NCI-H345 treated with DMSO at 0.1 percent for 48 hours (cell line): ENCODE measurements at regions not wholly inside any gene's neighbourhood (a gene's known extent, or its start where the extent isn't known, plus 50 kb on each side); places are given as distances from the start of the nearest gene placed in this dataset.
"Not testable (repeated sequence)": the region's sequence is repeated elsewhere in the genome, so short reads cannot be mapped to it uniquely, and the experiment has no call there.

Experiments used
- DNase-seq: peaks from one replicate; lab custom pipeline; 2025; ENCODE audit not compliant: unreplicated experiment; lab: John Stamatoyannopoulos, UW

DNA sequence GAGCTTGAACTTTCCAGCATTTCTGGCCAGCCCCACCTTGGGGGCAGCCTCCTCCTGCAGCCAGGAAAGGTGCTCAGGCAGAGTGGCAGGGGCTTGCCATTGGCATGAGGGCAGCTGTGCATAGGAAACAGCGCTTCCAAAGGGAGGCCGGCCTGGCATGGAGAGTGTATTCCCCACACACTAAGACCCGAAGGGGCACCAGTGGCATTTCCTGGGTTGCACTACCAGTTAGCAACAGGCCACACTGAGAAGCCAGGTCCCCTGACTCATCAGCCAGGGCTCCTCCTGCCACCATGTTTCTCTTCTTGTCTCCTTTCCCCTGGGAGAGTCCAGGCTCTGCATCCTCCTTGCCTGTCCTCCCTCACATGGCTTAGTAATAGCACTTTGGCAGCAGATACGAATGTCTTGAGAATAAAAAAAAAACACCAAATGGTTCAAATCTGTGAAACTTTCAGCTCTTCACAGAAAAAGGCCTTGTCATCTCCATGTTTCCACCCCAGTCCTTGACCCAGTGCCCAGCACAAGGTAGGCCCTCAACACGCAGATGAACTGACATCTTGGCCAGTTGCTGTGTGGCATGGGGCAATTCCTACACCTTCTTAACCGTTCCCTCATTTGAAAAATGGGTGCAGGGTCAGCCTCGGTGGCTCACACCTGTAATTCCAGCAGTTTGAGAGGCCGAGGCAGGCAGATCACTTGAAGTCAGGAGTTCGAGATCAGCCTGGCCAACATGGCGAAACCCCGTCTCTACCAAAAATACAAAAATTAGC is 180.4 kb downstream of the SMAD6 start:
- DNase-seq: no peak

DNA sequence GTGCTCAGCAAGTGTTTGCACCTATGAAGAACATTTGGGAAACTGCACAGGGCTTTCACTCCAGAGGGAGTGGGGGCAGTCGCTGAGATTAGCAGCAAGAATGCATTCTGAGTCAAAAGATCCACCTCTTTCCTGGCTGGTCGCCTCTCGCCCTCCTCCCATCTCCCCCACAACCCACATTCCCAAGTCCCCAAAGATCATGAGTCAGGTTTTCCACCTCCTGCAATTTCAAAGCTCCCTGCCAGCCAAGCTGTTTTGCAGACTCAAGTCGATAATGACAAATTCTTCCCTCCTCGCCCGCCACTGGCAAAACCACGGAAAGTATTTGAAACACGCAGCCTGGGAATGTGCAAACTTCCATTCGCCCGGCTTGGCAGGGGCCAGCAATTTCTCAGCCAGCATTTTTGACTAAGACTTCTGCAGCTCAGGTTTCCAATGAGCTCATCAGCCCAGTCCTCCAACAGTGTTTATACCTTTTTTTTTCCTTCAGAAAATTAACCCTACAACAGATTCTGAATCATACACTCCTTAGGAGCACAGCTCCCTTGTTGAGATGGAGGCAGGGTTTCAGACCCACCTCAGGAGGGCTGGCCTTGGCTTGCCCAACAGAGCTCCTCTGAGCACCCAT is 181.4 kb downstream of the SMAD6 start:
- no peak for DNase-seq

DNA sequence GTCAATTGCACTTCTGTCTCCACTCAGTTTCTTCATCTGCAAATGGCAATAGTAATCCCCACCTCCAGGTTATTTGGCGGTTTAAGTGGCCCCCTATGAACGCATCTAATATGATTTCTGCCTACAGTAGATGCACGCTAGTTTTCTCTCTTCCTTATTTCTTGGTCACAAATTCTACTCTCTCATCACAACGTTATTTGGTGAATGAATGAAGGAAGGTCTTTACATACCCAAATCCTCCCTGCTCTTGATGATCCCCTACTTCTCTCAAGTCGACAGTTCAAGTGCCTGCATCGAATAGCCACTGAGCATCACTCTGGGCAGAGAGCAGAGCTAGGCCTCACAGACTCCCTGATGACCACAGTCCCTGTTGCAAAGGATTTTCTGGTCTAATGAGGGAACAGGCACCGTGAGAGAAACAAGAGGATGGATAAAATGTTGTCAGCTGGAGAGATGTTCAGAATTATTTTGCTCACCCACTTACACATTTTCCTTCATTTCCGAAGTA is 181.2 kb upstream of the SMAD3 start:
- DNase-seq: no peak

DNA sequence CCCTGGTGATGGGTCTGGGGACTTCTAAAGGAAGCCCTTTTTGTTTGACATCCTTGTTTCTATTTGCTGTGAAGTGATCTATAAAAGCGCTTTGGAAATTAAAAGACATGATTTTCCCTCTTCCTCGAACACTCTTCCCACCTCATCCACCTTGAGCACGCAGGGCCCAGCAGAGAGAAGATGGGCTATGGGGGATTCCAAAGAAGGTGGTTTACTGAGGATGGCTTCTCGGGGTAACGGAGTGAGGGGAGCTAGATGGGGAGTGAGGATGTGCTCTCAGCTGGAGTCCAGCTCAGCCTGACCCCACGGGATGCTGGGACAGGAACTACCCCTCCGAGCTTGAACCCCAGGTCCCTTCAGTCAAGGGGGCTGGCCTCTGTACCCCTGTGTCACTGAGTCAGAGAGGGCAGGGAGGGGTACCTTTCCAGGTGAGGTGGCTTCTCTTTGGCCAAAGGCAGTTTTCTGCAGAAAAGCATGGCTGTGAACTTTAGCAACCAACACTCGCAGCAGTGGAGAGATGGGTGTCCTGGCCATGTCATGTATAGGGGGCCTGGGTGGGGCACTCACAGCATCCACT is 180.7 kb upstream of the SMAD3 start:
- DNase-seq: no peak

DNA sequence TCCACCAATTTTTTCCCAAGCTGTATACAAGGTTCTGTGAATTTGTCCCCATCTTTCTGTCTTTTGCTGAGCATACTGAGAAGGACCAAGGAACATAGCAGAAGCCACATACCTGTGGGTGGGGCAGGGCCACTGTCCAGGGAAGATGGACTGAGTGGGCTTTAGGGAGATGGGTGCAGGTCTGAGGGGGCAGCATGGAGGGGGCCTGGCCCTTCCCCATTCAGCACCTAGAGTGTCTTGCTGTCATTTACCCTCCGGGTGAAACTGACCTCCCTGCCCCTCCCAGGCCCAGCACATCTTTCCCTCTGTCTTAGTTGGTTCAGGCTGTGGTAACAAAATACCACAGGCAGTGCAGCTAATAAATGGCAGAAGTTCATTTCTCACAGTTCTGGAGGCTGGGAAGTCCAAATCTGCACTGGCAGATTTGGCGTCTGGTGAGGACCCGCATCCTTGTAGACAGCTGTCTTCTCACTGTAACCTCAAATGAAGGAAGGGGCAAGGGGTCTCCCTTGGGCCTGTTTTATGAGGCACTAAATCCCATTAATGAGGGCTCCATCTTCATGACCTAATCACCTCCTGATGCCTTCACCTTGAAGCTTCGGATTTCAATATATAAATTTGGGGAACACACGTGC is 180.0 kb upstream of the SMAD3 start:
- no peak for DNase-seq

DNA sequence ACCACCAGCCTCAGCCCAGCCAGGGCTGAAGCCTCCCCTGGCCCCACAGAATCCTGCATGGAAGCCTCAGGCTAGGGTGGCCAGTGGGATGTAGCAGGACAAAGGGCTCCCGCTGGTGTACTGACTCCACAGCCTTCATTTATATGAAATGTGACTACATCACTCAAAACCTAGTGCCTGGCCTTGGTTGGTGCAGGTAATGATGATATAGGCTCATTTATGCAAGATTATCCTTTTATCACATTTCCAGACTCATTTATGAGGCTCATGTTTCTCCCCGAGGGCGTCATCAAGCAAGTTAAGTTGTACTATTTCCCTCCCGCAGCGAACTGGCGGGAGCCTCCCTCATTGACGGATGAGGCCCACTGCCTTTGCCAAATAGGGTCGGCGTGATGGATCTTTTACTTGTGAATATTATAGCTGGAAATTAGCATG is 179.1 kb upstream of the SMAD3 start:
- DNase-seq: no peak

DNA sequence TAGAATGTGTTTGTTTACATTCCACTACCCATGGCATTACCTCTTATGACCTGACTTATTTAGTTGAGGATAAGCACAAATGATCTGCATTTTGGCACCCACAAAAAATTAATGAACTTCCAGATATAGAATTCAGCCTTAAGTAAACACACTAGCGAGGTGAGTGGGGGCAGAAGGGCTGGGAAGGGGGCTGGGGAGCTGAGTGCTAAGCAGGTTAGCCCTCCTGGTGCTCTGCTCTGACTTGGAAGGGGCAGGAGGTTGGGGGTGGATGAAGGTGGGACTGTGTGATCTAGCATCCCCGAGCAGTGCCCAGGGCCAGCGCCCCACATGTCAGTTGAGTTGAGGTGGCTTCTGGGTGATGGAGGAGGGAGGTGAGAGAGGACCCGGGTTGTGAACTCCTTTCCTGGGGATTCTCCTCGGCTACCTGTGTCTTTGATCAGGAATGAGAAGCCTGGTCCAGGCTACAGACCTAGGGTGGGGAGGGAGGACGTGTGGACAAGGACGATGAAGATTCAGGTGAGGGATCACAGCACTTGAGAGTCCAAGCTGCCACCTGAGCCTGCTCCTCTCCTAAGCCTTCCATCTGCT is 178.6 kb upstream of the SMAD3 start:
- DNase-seq: no peak

DNA sequence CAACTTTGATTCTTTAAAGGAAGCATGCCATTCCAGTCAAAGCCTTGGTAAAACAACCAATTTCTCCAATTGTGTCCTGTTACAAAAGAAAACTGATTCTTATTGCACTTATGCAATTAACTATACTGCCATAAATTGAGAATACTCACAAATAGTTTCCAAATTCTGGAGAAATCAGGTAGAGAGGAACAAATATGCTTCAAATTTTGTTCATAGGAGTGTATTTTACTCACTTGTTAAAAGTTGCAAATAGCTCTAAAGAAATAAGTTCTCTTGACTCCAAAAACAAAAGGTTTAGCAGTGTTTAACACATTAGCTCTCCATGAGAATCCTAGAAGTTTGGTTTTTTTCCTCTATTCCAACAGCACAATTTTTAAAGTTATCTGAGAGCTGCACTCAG is 176.1 kb upstream of the SMAD3 start:
- DNase-seq: not testable (repeated sequence)

DNA sequence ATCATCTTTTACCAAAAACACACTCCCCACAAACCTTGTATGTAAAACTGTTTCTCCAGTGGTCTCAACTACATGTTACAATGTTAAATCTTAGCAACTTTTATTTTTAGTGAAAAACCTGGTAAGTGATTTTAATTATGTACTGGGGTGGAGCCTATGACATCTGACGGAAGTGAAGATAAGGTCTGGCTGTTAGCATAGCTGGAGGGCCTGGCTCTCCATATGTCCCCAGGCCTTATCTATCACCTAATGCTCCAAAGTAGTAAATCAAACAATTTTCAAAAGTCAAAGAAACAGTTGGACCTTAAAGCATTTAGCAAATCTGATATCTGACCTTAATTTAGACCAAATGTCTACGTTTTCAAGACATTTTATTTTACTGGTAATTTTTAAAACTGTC is 173.6 kb upstream of the SMAD3 start:
- DNase-seq: no peak

DNA sequence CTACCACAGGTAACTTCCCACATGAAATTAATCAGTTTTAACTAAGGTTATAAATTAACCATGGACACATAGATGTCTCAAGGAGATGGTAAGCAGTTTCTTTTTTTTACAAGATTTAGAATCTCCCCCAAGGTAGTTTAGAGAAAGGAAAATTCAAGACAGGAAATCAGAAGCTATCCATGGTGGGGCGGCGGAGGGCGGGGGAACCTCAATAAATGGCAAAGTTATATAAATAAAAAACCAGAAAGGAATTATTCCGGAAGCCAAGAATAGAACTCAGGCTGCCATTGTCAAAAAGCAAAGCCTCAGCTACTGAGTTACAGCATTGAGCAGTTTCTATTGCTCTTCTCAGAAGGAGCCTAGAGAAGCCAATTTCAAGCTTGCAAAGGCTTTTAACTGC is 172.1 kb upstream of the SMAD3 start:
- DNase-seq: no peak

DNA sequence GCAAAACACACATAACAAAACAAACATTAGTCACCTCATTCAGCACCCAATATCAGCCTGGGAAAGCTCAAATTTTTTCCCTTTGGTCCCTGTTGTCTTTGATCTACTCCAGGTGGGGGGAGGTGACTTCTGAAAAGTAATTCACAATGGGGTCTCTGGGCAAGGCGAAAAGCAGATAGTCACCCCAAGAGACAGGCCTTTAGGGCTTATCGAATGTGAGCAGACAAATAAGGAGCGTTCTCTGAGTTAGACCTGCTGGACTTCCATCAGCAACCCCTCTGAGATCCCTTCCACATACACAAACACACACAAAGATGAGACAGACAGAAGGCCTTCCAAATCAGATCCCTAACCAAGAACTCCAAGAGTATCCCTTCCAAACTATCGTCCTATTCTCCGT is 171.0 kb upstream of the SMAD3 start:
- no peak for DNase-seq

DNA sequence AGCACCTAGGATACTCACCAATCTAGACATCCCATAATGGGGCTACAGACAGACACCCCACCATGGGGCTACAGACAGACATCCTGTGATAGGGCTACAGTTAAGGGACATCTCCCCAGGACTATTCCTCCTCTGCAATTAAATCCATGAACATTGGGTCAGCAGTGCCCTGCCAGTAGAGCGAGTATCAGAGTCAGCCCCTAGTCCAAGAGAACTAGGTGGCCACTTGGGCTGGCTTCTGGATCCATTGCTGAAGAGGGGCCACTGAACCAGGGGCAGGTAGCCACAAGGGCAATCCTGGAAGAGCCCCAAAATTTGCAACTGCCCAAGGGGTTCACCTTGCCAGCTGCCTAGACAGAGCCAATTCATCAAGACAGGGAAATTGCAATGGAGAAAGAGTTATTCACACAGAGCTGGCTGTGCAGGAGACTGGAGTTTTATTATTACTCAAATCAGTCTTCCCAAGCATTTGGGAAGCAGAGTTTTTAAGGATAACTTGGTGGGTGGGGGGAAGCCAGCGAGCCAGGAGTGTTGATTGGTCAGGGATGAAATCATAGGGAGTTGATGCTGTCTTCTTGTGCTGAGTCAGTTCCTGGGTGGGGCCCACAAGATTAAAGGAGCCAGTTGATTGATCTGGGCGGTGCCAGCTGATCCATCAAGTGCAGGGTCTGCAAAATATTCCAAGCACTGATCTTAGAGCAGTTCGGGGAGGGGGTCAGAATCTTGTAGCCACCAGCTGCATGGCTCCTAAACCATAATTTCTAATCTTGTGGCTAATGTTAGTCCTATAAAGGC is 170.2 kb upstream of the SMAD3 start:
- DNase-seq: no peak

DNA sequence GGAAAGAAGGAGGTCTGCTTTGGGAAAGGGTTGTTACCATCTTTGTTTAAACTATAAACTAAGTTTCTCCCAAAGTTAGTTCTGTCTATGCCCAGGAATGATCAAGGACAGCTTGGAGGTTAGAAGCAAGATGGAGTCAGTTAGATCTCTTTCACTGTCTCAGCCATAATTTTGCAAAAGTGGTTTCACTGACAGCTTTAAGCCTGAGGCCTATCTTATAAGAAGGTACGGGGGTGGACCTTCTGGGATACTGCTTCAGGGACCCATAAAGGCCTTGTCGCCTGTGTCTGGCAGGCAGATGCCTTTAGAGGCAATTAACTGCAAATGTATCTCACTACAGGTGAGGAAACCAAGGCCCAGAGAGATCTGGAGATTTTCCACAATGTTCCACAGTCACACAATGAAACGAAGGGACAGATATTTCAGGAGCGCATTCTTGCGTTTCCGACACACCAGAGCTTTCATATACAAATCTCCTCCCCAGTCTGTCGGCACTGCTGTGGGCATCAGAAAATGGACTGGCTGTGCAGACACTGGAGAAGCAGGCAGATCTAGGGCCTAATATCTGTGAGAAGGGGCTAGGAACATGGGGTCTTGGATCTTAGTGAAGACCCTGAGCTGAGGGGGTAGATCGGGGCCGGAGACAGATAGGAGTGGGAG is 169.5 kb upstream of the SMAD3 start:
- DNase-seq: no peak

DNA sequence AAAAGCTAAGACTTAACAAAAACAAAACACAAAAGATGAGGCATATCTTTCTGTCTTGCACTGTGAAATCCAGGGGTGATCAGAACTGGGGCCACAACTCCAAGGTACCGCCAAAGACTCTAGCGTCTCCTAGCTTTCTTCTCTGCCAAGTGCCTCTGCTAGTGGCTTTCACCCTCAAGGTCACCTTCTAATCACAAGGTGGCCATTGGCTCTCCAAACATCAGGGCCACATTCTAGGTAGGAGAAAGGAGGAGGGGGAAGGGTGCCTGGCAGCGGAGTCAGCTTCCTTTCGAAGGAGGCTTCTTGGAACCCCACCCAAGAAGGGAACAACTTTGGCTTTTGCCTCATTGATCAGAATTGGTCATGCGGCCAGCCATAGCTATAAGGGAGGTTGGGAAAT is 168.8 kb upstream of the SMAD3 start:
- no peak for DNase-seq

DNA sequence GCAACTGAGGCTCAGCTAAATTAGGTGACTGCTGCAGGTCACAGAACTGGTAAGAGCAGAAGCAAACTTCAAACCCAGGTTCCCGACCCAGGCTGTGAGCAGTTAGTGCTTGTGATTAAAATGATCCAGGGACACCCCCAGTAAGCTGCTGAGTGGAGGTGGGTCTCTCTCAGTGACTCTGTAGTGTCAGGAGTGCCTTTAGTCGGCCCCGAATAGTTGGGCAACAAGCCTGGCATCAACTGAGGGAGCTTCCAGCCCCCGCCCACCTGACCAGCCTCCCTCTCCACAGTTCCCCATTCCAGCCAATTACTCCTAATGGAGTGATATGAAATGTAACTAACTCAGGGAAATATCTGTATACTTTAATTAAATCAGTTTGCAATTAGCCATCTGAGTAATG is 168.0 kb upstream of the SMAD3 start:
- DNase-seq: no peak

DNA sequence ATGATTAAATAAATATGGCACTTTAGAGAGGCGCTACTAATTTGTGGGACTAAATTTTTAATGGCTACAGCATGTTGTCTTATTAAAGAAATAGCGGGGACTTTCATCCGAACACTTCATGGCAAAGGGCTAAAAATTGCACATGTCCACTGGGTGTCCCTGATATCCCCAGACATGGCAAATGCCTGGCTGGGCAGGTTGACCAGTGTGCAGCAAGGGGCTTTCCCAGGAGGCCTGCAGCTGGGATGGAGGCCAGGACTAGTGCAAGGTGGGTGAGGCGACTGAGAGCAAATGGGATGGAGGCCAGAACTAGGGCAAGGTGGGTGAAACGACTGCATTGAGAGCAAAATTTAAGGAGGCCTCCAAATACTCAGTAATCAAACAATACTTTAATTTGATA is 167.4 kb upstream of the SMAD3 start:
- DNase-seq: no peak

DNA sequence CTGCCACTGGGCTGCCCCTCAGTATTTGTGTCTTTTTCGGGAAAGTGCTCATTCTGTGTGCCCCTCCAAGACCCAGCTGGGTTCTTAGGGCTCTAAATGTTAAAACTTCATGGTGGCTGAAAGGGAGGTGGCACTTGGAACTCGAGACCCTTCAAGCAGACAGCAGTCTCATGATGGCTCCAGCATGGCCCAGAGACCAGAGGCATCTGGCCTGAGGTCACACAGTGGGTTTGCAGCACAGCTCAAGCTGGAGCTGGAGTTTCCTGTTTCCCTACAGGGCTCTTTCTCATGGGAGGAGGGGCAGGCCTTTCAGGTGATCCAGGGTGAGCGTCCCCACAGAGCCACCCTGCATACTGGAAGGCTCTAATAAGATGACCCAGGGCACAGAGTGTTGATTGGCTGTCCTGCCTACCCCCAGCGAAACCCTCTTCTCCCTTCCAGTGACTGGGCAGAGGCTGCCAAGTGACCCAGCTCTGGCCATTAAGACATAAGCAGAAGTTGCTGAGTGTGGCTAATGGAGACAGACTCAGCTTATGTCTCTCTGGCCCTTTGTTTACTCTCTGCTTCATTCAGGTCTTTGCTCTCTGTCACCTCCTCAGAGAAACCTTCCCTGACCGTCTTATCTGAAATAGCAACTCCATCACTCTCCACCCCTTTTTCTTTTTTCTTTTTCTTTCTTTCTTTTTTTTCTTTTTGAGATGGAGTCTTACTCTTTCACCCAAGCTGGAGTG is 166.6 kb upstream of the SMAD3 start:
- no peak for DNase-seq

DNA sequence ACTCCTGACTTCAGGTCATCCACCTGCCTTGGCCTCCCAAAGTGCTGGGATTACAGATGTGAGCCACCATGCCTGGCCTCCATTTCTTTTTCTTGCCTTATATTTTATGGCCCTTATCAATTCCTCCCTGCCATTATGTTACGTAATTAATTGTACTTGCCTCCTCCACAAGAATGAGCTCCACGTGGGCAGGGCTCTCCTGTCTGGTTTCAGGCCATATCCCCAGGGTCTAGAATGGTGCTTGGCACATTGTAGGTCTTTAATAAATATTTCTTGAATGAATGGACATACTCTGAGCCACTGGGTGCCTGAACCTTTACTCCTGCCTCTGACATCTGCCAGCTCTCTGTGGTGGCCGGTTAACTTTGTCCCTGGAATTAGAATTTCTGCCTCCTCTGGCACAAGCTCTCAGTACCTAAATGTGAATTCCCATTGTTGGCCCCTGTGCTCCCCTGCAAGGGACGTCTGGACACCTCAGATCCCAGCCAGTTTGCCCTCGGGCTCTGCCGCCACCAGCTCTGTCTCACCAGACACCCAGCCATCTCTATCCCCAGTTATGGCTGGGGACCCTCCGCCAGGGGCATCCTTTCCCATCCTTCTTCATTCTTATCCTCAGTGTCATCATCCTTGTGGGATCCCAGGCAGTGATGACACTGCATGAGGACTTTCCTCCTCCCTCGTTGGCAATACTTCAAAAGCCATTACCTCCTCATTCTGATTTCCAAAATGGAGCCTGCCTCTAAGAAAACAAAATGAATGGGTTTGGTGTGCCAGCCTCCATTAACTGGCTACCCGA is 165.6 kb upstream of the SMAD3 start:
- DNase-seq: no peak
